GM08714 (cell line): ENCODE measurements at regions not wholly inside any gene's neighbourhood (a gene's known extent, or its start where the extent isn't known, plus 50 kb on each side); places are given as distances from the start of the nearest gene placed in this dataset.

Experiments used
- H3K4me3 ChIP-seq: fragments of 200-500 bp; sonication (Bioruptor generic); 2 replicates; pipeline ENCODE4 v1.5.1; 2014; ENCODE audit warnings: mild to moderate bottlenecking, low read length, inconsistent platforms
- ZNF274 ChIP-seq: IDR thresholded peaks from 2 replicates; pipeline ENCODE4 v1.6.1; 2012; ENCODE audit warnings: mild to moderate bottlenecking, low read depth, low read length

DNA sequence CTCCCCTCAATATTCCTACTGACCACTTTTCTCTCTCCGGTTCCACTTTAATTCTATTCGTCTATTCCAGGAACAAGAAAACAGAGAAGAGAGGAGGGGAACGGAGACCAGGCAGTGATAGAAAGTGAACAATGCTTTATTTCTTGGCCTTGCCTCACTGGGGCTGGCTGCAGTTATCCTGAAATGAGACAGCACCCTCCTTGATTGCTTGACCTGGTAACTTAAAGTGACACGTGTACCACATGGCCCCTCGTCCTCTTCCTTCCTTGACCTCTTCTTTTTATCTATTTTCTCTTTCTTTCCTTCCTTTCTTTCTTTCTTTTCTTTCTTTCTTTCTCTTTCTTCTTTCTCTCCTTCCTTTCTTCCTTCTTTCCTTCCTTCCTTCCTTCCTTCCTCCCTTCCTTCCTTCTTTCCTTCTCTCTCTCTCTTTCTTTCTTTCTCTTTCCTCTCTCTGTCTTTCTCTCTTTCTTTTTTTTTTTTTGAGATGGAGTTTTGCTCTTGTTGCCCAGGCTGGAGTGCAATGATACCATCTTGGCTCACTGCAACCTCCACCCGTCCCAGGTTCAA, 52.8 kb upstream of the CLMP start:
- no peak overlapping the region for H3K4me3 ChIP-seq
- no peak for TF ChIP-seq ZNF274

DNA sequence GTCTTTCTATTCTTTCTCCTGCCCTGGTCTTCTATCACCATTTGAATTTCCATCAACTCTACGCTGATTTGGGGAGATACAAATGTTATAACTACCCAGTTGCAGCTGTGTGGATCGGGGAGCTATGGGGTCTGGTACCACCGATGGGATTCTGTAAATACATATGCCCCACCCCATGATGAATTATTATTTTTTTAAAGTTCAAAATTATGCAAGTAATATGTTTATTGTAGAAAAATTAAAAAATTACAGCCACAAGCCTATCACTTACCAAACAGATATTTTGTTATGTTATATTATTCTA, 52.4 kb upstream of the CLMP start:
- no peak overlapping the region for H3K4me3 ChIP-seq
- TF ChIP-seq ZNF274: no peak

DNA sequence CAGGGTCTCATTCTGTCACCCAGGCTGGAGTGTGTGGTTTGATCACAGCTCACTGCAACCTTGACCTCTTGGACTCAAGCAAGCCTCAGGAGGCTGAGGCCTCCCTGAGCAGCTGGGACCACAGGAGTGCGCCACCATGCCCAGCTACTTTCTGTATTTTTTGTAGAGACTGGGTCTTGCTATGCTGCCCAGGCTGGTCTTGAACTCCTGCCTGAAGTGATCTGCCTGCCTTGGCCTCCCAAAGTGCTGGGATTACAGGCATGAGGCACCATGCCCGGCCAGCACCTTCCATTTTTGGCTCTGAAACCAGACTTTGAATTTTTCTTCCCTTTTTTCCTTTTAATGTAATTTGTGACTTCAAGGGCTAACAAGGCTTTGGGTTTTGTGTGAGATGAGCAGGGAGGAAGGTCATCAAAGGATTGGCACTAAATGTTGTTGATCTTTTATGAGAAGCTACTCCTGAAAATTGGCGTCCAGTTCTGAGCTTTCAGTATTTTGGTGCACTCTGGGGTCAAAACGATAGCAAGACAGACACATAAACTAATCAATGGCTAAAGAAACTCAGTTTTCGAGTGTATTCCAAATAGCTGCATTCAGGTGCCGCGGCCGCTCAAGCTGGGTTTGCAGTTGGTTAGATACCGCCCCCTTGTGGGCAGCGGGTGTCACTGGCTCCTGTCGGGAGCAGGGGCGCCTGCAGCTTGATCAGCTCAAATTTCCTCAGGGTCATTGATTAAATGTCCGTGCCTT, 51.9 kb upstream of the CLMP start:
- no peak overlapping the region for H3K4me3 ChIP-seq
- no peak for TF ChIP-seq ZNF274

DNA sequence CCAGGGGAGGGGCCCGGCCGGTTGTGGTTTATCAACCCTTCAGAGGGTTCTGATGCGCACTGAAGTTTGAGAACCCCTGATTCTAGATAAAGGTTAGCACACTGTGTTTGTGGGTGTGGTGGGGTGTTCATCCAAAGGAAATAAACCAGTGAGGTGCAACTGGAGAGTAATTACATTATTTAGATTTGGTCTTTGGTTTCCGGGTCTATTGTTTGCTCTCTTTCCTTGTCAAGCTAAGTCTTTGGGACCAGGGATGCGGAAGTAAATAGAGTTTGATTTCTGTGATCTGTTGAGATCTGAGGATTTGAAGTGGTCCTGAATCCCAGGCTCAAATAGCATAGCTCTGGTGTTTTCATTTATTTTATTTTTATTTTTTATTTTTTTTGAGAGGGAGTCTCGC, 50.5 kb upstream of the CLMP start:
- TF ChIP-seq ZNF274: no peak
- H3K4me3 ChIP-seq: no peak overlapping the region
